ENCODE measurements at regions not wholly inside any gene's neighbourhood (a gene's known extent, or its start where the extent isn't known, plus 50 kb on each side); places are given as distances from the start of the nearest gene placed in this dataset.

DNA sequence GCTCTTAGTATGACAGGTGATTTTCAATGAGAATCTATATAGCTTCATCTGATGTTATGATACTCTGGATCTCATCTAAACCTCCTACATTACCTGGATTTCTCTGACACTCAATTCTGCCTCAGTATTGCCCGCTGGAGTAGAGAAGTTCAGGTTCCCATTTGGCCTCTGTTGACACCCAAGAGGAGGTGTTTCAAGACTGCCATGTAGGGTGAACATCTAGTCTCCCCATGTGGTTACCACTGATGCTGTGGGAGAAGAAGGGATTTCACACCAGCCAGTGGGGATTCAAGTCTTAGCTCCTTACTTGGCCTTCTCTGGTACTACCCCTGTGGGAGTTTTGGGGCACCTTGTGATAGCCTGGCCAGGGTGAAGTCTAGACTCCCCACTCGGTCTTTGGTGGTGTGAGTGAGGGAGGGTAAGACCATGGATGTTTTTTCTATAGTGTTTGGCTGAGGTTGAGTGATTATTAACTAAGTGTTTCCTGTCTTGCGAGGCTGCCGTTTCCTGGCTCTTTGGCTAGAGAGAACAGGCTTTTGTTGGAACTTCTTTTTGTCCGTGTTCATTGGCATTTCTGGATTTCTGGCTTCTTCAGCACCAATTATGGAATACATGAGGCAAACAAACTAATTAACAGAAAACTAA lies 90.7 kb downstream of the RHOU start (continued):
- TF ChIP-seq, protein P1, sequence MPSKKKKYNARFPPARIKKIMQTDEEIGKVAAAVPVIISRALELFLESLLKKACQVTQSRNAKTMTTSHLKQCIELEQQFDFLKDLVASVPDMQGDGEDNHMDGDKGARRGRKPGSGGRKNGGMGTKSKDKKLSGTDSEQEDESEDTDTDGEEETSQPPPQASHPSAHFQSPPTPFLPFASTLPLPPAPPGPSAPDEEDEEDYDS (CRISPR knock-in tag; IDR thresholded peaks at IDR 0.05) = peak; percentile 55
- peak; percentile 66 for TF ChIP-seq ELF3 (CRISPR knock-in tag; IDR thresholded peaks at IDR 0.05)
- TF ChIP-seq SALL1 (CRISPR knock-in tag; IDR thresholded peaks at IDR 0.05) = 0 out of 2 replicates have a peak, but pooled peaks have one; percentile 22
- TF ChIP-seq FOSL1 (CRISPR knock-in tag; IDR thresholded peaks at IDR 0.05; ENCODE audit: borderline replicate concordance) = no peak
- no peak for TF ChIP-seq ZNF713 (CRISPR knock-in tag; IDR thresholded peaks at IDR 0.05)
- TF ChIP-seq, protein P2, sequence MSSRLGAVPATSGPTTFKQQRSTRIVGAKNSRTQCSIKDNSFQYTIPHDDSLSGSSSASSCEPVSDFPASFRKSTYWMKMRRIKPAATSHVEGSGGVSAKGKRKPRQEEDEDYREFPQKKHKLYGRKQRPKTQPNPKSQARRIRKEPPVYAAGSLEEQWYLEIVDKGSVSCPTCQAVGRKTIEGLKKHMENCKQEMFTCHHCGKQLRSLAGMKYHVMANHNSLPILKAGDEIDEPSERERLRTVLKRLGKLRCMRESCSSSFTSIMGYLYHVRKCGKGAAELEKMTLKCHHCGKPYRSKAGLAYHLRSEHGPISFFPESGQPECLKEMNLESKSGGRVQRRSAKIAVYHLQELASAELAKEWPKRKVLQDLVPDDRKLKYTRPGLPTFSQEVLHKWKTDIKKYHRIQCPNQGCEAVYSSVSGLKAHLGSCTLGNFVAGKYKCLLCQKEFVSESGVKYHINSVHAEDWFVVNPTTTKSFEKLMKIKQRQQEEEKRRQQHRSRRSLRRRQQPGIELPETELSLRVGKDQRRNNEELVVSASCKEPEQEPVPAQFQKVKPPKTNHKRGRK (CRISPR knock-in tag; IDR thresholded peaks at IDR 0.05) = no peak
- no peak for TF ChIP-seq TCF7L2 (IDR thresholded peaks at IDR 0.05; ENCODE audit: low read depth, low read length)
- TF ChIP-seq IRF2 (CRISPR knock-in tag; IDR thresholded peaks at IDR 0.05) = peak; percentile 24; the same call in 1 of the 2 replicates
- TF ChIP-seq, protein P3, sequence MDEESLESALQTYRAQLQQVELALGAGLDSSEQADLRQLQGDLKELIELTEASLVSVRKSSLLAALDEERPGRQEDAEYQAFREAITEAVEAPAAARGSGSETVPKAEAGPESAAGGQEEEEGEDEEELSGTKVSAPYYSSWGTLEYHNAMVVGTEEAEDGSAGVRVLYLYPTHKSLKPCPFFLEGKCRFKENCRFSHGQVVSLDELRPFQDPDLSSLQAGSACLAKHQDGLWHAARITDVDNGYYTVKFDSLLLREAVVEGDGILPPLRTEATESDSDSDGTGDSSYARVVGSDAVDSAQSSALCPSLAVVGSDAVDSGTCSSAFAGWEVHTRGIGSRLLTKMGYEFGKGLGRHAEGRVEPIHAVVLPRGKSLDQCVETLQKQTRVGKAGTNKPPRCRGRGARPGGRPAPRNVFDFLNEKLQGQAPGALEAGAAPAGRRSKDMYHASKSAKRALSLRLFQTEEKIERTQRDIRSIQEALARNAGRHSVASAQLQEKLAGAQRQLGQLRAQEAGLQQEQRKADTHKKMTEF (CRISPR knock-in tag; IDR thresholded peaks at IDR 0.05) = 0 out of 2 replicates have a peak, but pooled peaks have one; percentile 32
- TF ChIP-seq LCORL (IDR thresholded peaks at IDR 0.05) = no peak
- no peak for TF ChIP-seq LCORL (CRISPR knock-in tag; IDR thresholded peaks at IDR 0.05)
- TF ChIP-seq POGZ (CRISPR knock-in tag; IDR thresholded peaks at IDR 0.05) = peak; percentile 82
- no peak for TF ChIP-seq ZNF20 (CRISPR knock-in tag; IDR thresholded peaks at IDR 0.05)
- 0 out of 2 replicates have a peak, but pooled peaks have one; percentile 30 for TF ChIP-seq POLR2G (IDR thresholded peaks at IDR 0.05; ENCODE audit: low read depth, low read length)
- TF ChIP-seq, protein P4, sequence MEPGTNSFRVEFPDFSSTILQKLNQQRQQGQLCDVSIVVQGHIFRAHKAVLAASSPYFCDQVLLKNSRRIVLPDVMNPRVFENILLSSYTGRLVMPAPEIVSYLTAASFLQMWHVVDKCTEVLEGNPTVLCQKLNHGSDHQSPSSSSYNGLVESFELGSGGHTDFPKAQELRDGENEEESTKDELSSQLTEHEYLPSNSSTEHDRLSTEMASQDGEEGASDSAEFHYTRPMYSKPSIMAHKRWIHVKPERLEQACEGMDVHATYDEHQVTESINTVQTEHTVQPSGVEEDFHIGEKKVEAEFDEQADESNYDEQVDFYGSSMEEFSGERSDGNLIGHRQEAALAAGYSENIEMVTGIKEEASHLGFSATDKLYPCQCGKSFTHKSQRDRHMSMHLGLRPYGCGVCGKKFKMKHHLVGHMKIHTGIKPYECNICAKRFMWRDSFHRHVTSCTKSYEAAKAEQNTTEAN (CRISPR knock-in tag; conservative IDR thresholded peaks at IDR 0.05) = no peak
- TF ChIP-seq SP5 (CRISPR knock-in tag; IDR thresholded peaks at IDR 0.05; ENCODE audit: borderline replicate concordance, low read depth) = no peak
- TF ChIP-seq, protein P5, sequence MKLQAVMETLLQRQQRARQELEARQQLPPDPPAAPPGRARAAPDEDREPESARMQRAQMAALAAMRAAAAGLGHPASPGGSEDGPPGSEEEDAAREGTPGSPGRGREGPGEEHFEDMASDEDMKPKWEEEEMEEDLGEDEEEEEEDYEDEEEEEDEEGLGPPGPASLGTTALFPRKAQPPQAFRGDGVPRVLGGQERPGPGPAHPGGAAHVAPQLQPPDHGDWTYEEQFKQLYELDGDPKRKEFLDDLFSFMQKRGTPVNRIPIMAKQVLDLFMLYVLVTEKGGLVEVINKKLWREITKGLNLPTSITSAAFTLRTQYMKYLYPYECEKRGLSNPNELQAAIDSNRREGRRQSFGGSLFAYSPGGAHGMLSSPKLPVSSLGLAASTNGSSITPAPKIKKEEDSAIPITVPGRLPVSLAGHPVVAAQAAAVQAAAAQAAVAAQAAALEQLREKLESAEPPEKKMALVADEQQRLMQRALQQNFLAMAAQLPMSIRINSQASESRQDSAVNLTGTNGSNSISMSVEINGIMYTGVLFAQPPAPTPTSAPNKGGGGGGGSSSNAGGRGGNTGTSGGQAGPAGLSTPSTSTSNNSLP (IDR thresholded peaks at IDR 0.05; ENCODE audit: low read depth, low read length) = no peak
- no peak for TF ChIP-seq FOXO1 (CRISPR knock-in tag; IDR thresholded peaks at IDR 0.05)
- TF ChIP-seq REPIN1 (CRISPR knock-in tag; IDR thresholded peaks at IDR 0.05; ENCODE audit: borderline replicate concordance, low read depth) = 0 out of 2 replicates have a peak, but pooled peaks have one; percentile 52
- 0 out of 2 replicates have a peak, but pooled peaks have one; percentile 5 for TF ChIP-seq BRCA1 (CRISPR knock-in tag; IDR thresholded peaks at IDR 0.05)
- no peak for TF ChIP-seq ZNF781 (CRISPR knock-in tag; IDR thresholded peaks at IDR 0.05; ENCODE audit: borderline replicate concordance, not compliant biosample characterization)
- no peak; the same call in 1 of the 2 replicates for TF ChIP-seq ZBTB20 (CRISPR knock-in tag; IDR thresholded peaks at IDR 0.05; ENCODE audit: borderline replicate concordance, low read depth)
- no peak for TF ChIP-seq NR2F6 (IDR thresholded peaks at IDR 0.05)
- TF ChIP-seq NR2F6 (CRISPR knock-in tag; IDR thresholded peaks at IDR 0.05) = peak; percentile 12; the same call in 1 of the 2 replicates
- TF ChIP-seq, protein P6, sequence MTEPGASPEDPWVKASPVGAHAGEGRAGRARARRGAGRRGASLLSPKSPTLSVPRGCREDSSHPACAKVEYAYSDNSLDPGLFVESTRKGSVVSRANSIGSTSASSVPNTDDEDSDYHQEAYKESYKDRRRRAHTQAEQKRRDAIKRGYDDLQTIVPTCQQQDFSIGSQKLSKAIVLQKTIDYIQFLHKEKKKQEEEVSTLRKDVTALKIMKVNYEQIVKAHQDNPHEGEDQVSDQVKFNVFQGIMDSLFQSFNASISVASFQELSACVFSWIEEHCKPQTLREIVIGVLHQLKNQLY (CRISPR knock-in tag; IDR thresholded peaks at IDR 0.05) = no peak

All from HepG2 (cell line).